Adipocyte (in vitro differentiated cells): ENCODE measurements at regions not wholly inside any gene's neighbourhood (a gene's known extent, or its start where the extent isn't known, plus 50 kb on each side); places are given as distances from the start of the nearest gene placed in this dataset.
"Not testable (repeated sequence)": the region's sequence is repeated elsewhere in the genome, so short reads cannot be mapped to it uniquely, and the experiment has no call there.

Experiments
- DNase-seq: peaks from one replicate; pipeline ENCODE4 v3.0.0-alpha.2; 2015; ENCODE audit warnings: low read depth
- H3K27me3 ChIP-seq: replicated peaks from 2 replicates; pipeline ENCODE4 v1.7.0; 2013; ENCODE audit warnings: mild to moderate bottlenecking, low read length, moderate library complexity; ENCODE audit not compliant: control insufficient read depth, insufficient read depth
- H3K36me3 ChIP-seq: 2 replicates; pipeline ENCODE4 v1.7.0; 2013; ENCODE audit warnings: low read length, mild to moderate bottlenecking, moderate library complexity; ENCODE audit not compliant: control insufficient read depth, insufficient read depth, severe bottlenecking
- H3K4me1 ChIP-seq: 2 replicates; pipeline ENCODE4 v1.7.0; 2013; ENCODE audit warnings: mild to moderate bottlenecking, low read length, moderate library complexity; ENCODE audit not compliant: control insufficient read depth, insufficient read depth
- H3K4me3 ChIP-seq: 2 replicates; pipeline ENCODE4 v1.7.0; 2013; ENCODE audit warnings: mild to moderate bottlenecking, low read length, moderate library complexity
- H3K9ac ChIP-seq: 2 replicates; pipeline ENCODE4 v1.7.0; 2013; ENCODE audit warnings: mild to moderate bottlenecking, low read length, moderate library complexity
- H3K9me3 ChIP-seq: 2 replicates; pipeline ENCODE4 v1.7.0; 2013; ENCODE audit warnings: mild to moderate bottlenecking, low read length, moderate library complexity; ENCODE audit not compliant: control insufficient read depth

- H3K27me3 ChIP-seq, H3K4me3 ChIP-seq, H3K4me1 ChIP-seq, DNase-seq, H3K9ac ChIP-seq, H3K36me3 ChIP-seq: not testable (repeated sequence)
- peaks cover 14% of the 10 kb centered on the region for H3K9me3 ChIP-seq
Measured at GRCh38 chr5:158193395-158193794, 334.4 kb upstream of the CLINT1 start.

- Histone ChIP-seq H3K36me3 (no peaks in the 10 kb centered on the region), H3K4me1 (peaks cover 9% of the 10 kb centered on the region), H3K9me3 (peaks cover 4% of the 10 kb centered on the region), H3K4me3 (no peak overlapping the region), H3K9ac (no peak overlapping the region), H3K27me3 (peaks cover 2% of the 10 kb centered on the region)
- no peak for DNase-seq
Measured at GRCh38 chr5:158180407-158180806, 321.5 kb upstream of the CLINT1 start.

GRCh38 chr5:158179271-158179670, 320.3 kb upstream of the CLINT1 start:
- Histone ChIP-seq H3K9me3 (peaks cover 4% of the 10 kb centered on the region), H3K36me3 (no peaks in the 10 kb centered on the region), H3K4me1 (peaks cover 14% of the 10 kb centered on the region), H3K27me3 (peaks cover 2% of the 10 kb centered on the region), H3K9ac (no peak overlapping the region), H3K4me3 (no peak overlapping the region)
- DNase-seq, result no peak

DNA sequence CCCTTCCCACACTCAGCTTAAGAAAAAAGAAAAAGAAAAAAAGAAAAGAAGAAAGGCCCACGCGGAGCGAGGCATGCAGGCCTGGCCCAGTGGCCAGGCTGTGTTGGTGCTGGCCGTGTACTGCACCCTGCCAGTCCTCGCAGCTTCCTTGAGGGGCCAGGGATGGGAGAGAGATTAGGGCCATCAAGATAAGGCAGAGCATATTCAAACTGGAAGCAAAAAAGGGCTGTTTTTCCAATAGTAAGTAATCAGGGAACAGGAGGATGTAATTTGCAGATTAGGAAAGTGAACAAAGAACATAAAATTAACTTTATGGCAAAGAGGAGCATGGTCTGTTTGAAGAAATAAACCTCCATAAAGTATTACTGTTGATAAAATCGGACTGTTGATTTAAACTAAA, 319.6 kb upstream of the CLINT1 start:
- H3K9ac ChIP-seq, result no peak overlapping the region
- no peak for DNase-seq
- H3K4me3 ChIP-seq, result no peak overlapping the region
- no peaks in the 10 kb centered on the region for H3K36me3 ChIP-seq
- H3K4me1 ChIP-seq, result peaks cover 14% of the 10 kb centered on the region
- H3K9me3 ChIP-seq, result peaks cover 4% of the 10 kb centered on the region
- H3K27me3 ChIP-seq, result peaks cover 2% of the 10 kb centered on the region

GRCh38 chr5:158177146-158177545, 318.2 kb upstream of the CLINT1 start:
- H3K9ac ChIP-seq, result no peak overlapping the region
- no peak for DNase-seq
- H3K4me3 ChIP-seq, result no peak overlapping the region
- H3K36me3 ChIP-seq, result no peaks in the 10 kb centered on the region
- H3K4me1 ChIP-seq, result peaks cover 20% of the 10 kb centered on the region
- H3K9me3 ChIP-seq, result no peaks in the 10 kb centered on the region
- H3K27me3 ChIP-seq, result peaks cover 2% of the 10 kb centered on the region

GRCh38 chr5:158175934-158176481, 317.1 kb upstream of the CLINT1 start:
- no peaks in the 10 kb centered on the region for H3K36me3 ChIP-seq
- no peak for DNase-seq
- no peak overlapping the region for H3K4me3 ChIP-seq

DNA sequence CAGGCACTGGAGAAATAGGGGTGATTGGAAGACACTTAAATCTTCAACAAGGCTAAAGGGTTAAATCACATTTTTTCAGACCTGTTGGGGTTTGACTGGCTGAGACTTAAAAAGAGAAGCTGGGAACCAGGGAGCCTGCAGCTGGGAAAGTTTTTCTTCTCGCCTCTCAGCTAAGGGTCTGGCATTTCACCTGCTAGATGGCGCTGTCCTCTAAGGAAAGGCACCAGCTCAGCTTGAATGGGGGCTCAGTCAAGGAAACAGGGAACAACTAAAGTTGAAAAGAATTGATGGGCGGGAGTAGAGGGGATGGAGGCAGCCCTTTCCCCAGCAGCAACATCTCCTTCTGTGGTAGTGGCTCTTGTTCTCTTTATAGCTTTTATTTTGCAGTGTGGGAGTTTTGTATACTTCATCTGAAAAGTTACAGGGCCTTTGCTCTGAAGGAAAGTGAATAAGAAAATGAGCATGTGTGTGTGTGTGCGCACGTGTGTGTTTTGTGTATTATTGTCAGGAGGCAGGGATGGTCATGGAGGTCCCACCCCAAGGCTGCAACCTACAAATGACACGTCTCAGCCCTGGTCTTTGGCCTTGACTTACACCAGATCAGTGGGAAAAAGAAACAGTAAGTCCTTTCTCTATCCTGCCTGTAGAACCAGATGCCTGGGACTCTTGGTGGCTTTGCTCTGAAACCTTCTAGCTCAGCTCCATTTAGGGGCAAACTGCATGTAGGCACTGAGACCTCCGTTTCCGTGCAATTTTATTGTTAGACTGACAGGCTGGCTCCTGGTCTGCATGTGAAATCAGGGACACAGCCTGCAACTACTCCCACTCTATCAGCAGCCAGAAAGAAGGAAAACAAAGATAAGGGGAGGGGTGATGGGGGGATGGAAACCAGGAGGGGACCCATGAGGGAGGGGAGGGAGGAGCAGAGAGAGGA, 316.2 kb upstream of the CLINT1 start:
- H3K9me3 ChIP-seq, result no peaks in the 10 kb centered on the region
- H3K4me3 ChIP-seq, result no peak overlapping the region
- peak; percentile 92 for DNase-seq

More at GRCh38 chr5:158175934-158176481, 317.1 kb upstream of the CLINT1 start:
- H3K4me1 ChIP-seq, result peaks cover 26% of the 10 kb centered on the region
- H3K9me3 ChIP-seq, result no peaks in the 10 kb centered on the region
- H3K27me3 ChIP-seq, result peaks cover 2% of the 10 kb centered on the region
- peak overlapping the region; percentile 32 for H3K9ac ChIP-seq

GRCh38 chr5:158174026-158174425, 315.1 kb upstream of the CLINT1 start:
- no peak for DNase-seq
- Histone ChIP-seq H3K9ac (no peak overlapping the region), H3K4me1 (peaks cover 30% of the 10 kb centered on the region), H3K36me3 (no peaks in the 10 kb centered on the region), H3K4me3 (no peak overlapping the region), H3K27me3 (no peaks in the 10 kb centered on the region), H3K9me3 (no peaks in the 10 kb centered on the region)

More for the DNA sequence above, 316.2 kb upstream of the CLINT1 start:
- Histone ChIP-seq H3K36me3 (no peaks in the 10 kb centered on the region), H3K9ac (peak overlapping the region; percentile 32), H3K27me3 (peaks cover under 1% of the 10 kb centered on the region), H3K4me1 (peaks cover 30% of the 10 kb centered on the region)

- Histone ChIP-seq H3K27me3 (no peaks in the 10 kb centered on the region), H3K36me3 (no peaks in the 10 kb centered on the region), H3K4me3 (no peak overlapping the region), H3K9me3 (no peaks in the 10 kb centered on the region), H3K4me1 (peaks cover 30% of the 10 kb centered on the region), H3K9ac (no peak overlapping the region)
- DNase-seq, result no peak
Measured at GRCh38 chr5:158172005-158172404, 313.1 kb upstream of the CLINT1 start.

GRCh38 chr5:158170534-158170933, 311.6 kb upstream of the CLINT1 start:
- H3K27me3 ChIP-seq, result no peaks in the 10 kb centered on the region

DNA sequence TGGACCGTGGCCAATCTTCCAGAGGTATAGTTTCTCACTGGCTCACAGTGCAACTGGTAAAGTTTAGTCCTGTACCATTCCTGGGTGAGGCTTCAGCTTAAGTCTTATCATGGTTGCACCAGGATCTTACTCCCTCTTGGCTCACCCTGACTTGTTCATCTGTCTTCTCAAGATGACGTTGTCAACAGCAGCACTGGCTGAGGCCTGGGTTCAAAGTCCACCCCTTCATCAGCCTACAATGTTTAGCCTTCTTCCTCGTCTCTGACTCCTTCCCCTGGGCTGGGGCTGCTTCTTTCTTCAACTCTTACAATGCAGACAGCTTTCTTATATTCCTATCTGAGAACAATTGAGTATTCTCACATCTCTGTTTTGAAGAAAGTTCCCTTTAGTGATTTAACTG, 311.1 kb upstream of the CLINT1 start:
- Histone ChIP-seq H3K9me3 (no peaks in the 10 kb centered on the region), H3K9ac (no peak overlapping the region), H3K36me3 (no peaks in the 10 kb centered on the region), H3K4me1 (peaks cover 17% of the 10 kb centered on the region), H3K27me3 (no peaks in the 10 kb centered on the region), H3K4me3 (no peak overlapping the region)
- no peak for DNase-seq

More at GRCh38 chr5:158170534-158170933, 311.6 kb upstream of the CLINT1 start:
- Histone ChIP-seq H3K9ac (no peak overlapping the region), H3K9me3 (no peaks in the 10 kb centered on the region), H3K4me3 (no peak overlapping the region), H3K4me1 (peaks cover 22% of the 10 kb centered on the region), H3K36me3 (no peaks in the 10 kb centered on the region)
- no peak for DNase-seq
